Stimulated activated CD8-positive, alpha-beta memory T cell treated with anti-CD3 and anti-CD28 coated beads, Interleukin-15, amount 100 ng/mL, for 4 hours (primary cell): ENCODE measurements at regions not wholly inside any gene's neighbourhood (a gene's known extent, or its start where the extent isn't known, plus 50 kb on each side); places are given as distances from the start of the nearest gene placed in this dataset.
"Not testable (repeated sequence)": the region's sequence is repeated elsewhere in the genome, so short reads cannot be mapped to it uniquely, and the experiment has no call there.

Experiments
- DNase-seq, 2 donors: peaks; one replicate each; pipeline ENCODE4 v3.0.0-alpha.2; 2020; ENCODE audit warnings: low read depth in 2 of 2

- DNase-seq = no peak
Measured at GRCh38 chr7:24052572-24053260, 231.3 kb upstream of the NPY start.

GRCh38 chr7:24054236-24054635 is 229.8 kb upstream of the NPY start:
- DNase-seq = no peak

DNA sequence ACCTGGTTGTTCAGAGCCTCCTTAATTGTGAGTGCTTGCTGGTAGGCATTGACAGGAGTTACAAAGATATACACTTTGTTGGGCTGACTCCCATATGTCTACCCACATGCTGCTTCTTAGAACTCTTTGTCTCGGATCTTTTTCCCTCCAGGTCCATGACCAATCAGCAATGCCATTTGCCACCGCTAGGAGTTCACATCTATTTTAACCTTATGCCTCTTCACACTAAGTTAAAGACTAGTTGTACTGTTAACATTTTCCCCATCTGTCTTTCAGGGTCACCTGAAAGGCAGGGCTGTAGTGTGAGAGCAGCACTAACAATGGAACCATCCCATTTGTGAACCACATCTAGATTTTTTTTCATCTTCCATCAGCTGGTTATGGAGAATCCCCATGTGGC is 226.7 kb upstream of the NPY start:
- no peak for DNase-seq

DNA sequence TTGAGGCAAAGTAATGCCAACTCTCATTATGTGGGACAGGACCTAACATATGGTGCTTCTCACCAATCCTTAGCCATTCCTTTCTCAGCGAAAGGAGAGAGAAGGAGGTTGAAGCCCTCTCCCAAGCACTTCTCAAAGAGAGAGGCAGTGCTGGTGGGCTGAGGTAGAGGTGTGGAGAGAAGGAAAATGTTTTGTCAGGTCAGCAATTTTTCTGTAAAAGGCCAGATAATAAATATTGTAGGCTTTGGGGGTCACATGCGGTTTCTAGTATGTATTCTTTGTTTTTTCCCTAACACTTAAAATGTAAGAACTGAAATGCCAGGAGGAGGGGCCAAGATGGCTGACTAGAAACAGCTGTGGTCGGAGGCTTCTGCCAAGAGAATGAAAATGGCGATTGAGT is 225.0 kb upstream of the NPY start:
- DNase-seq = no peak

DNA sequence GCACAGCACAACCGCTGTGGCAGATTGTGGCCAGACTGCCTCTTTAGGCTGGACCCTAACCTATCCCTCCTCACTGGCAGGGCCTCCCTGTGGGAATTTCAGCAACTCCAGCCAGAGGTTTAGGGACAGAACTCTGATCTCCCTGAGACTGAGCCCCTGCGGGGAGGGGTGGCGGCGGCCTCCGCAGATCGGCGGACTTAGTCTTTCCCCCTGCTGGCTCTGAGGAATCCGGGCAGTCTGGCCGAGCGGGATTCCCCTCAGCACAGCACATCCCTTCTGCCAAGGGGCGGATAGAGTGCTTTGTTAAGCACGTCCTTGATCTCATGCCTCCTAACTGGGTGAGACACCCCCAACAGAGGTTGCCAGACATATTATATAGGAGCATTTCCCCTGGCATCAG is 224.2 kb upstream of the NPY start:
- DNase-seq = no peak

- DNase-seq = no peak
Measured at GRCh38 chr7:24063721-24064120, 220.3 kb upstream of the NPY start.

DNA sequence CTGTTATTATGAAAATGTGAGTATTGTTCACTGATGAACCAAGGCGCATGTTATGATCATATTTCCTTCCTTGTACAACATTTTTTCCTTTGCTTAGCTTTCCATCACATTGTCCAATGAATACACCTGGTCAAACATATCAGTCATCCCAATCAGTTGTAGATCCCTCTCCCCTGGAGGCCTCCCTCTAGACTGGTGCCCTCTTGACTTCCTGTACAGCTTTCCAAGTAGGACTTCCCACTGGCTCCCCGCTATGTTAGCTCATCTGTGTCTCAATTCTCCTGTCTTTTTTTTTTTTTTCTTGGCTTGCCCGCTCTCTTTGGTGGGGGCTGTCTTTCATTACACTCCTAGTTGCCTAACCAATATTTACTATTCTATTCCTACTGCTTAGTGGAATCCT is 214.2 kb upstream of the NPY start:
- DNase-seq = no peak

GRCh38 chr7:24073651-24074420 is 210.2 kb upstream of the NPY start:
- no peak for DNase-seq

DNA sequence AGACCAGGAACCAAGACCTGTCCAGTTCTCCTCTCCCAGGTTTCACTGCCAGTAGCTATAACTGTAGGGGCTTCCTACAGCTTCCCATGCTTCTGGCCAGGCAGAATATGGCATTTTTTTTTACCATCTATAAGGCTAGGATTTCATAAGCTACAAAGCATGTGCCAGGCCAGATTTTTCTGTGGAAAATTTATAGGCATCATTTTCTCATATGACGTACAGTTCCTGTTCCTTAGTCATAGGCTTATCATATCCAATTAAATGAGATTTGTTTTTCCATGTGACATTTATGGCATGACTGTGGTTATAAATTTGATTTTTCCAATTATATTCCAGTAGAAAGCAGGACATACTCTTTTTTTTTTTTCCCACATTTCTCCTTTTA is 208.6 kb upstream of the NPY start:
- DNase-seq = no peak

DNA sequence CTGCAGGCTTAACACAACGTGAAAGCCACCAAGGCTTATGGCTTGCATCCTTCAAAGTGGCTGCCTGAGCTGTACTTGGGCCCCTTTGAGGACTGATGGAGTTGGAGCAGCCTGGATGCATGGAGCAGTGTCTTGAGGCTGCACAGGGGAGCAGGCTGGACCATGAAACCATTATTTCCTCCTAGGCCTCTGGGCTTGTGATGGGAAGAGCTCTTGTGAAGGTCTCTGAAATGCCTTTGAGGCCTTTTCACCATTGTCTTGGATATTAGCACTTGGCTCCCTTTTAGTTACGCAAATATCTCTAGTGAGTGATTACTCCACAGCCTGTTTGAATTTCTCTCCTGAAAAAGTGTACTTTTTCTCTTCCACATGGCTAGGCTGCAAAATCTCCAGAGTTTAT is 201.2 kb upstream of the NPY start:
- DNase-seq = no peak

GRCh38 chr7:24102988-24103387 is 181.0 kb upstream of the NPY start:
- no peak for DNase-seq

GRCh38 chr7:24108906-24109376 is 175.0 kb upstream of the NPY start:
- DNase-seq = no peak

DNA sequence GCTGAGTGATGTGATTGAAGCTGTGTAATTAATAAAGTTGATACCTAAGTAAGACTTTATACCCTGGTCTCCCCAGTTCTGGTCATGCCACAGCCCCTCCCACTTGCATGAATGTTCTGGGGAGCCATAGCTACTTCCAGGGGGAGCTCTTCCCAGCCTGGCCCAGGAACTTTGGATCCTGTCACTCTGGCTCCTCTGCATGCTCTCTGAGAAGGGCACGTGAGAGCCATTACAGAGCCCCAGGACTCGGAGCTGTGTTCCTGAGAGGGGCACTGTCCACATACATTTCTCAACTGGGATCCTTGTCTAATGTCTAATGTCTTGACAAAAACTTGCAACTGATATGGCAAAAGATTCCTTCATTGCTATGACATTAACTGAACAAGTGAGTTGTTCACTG is 173.9 kb upstream of the NPY start:
- DNase-seq = no peak

GRCh38 chr7:24113506-24113905 is 170.5 kb upstream of the NPY start:
- DNase-seq = no peak

GRCh38 chr7:24115661-24116060 is 168.3 kb upstream of the NPY start:
- DNase-seq = no peak

- not testable (repeated sequence) for DNase-seq
Measured at GRCh38 chr7:24117903-24118499, 166.0 kb upstream of the NPY start.

DNA sequence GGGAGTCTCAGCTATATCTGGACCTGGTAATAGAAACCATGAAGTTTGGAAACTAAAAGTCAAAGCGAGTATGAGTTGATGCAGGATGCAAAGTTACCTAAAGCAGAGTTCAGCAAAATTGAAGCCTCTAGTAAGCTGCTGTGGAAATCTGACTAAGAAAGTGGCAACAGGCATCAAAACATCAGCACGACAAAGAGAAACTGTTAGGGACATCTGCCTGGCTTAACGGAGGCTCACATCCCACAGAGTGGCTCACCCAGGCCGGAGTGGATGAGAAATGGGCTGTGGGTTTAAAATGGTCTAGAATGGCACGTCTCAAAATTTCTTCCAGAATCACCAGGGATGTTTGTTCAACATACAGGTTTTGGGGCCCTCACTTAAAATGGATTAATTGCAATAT is 164.1 kb upstream of the NPY start:
- no peak for DNase-seq

GRCh38 chr7:24123076-24123475 is 160.9 kb upstream of the NPY start:
- DNase-seq = no peak

GRCh38 chr7:24125765-24126164 is 158.2 kb upstream of the NPY start:
- DNase-seq = no peak

DNA sequence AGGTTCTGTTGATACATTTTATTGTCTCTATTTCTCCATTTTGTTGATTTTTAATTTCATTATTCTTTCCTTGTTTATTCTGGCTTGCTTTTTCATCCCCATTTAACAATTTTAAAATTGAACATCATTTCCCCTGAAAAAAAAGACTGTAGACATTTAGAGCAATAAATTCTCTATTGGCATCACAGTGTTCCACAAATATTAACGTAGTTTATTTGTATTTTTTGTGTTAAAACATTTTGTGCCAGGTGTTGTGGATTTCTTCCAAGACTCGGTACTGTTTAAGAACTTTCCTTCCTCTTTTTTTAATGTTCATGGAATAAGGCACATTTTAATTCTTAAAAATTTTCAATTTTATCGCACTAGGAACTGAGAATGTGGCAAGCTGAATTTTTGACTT is 156.1 kb upstream of the NPY start:
- no peak for DNase-seq

GRCh38 chr7:24129597-24129996 is 154.4 kb upstream of the NPY start:
- DNase-seq = no peak

- DNase-seq = no peak
Measured at GRCh38 chr7:24130631-24131030, 153.4 kb upstream of the NPY start.

DNA sequence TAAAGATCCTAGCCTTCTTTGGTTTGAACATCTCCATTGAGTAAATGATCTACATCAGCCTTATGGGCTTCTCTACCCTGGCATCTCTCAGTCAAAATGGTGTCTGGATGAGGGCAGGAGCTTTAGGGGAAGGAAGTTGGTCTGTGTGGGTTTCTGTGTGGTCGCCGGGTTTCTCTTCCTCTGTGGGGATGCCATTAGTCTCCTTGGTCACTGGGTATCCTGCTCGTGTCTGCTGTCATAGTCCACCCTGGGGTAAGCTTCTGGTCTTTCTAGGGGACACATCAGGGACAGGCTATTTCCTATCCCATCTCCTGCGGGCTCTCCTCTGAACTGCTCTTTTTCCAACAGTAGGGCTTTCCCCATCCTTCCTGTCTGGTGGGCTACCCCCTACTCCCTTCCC is 150.3 kb upstream of the NPY start:
- no peak for DNase-seq
